ENCODE measurements at regions not wholly inside any gene's neighbourhood (a gene's known extent, or its start where the extent isn't known, plus 50 kb on each side); places are given as distances from the start of the nearest gene placed in this dataset.

DNA sequence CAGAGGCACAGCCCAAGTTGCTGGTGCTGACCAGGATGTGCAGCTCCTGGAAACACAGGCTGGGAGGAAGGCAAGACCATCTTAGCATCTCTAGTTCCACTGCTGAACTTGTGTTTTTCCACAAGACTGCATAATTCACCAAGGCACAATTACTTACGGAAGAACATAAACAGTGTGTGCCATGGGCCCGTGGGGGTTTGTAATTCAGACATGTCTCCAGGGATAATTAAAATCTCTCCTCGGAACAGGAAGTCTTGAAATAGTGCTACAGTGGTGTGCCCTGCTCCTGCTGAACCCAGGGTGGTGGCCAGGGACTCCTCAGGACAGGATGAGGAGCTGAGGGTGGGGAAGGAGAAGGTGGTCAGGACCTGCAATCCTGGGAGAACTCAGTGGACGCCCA lies 188.2 kb downstream of the CCT6B start:
- Histone ChIP-seq H3K4me1 (ENCODE audit: insufficient read depth, low read length) (no peaks in the 10 kb centered on the region), H2BK15ac (ENCODE audit: low read depth, low read length) (no peak overlapping the region), H3K9ac (ENCODE audit: extremely low read depth, insufficient read length, low read length) (no peak overlapping the region), H2BK120ac (ENCODE audit: low read depth, low read length, poor library complexity, severe bottlenecking) (no peak overlapping the region), H2AFZ (ENCODE audit: low read length) (no peak overlapping the region), H3K27ac (ENCODE audit: insufficient read length, low read depth, low read length) (no peak overlapping the region), H2BK12ac (ENCODE audit: insufficient read length, low read depth, low read length) (no peak overlapping the region), H4K91ac (ENCODE audit: insufficient read length, low read depth, low read length) (no peak overlapping the region), H4K5ac (ENCODE audit: insufficient read length, low read depth, low read length) (no peak overlapping the region), H4K8ac (replicated peaks; ENCODE audit: insufficient read length, low read depth, low read length) (no peak overlapping the region), H2BK20ac (ENCODE audit: low read depth, low read length, poor library complexity, severe bottlenecking) (no peak overlapping the region), H3K18ac (ENCODE audit: insufficient read length, low read depth, low read length) (no peak overlapping the region), H3K14ac (ENCODE audit: insufficient read depth, low read length) (no peak overlapping the region), H2AK5ac (ENCODE audit: insufficient read length, low read length) (no peak overlapping the region), H3K56ac (ENCODE audit: insufficient read length, low read depth, low read length) (no peak overlapping the region), H3K79me1 (ENCODE audit: insufficient read depth, low read depth, low read length, poor library complexity, severe bottlenecking) (no peaks in the 10 kb centered on the region), H3K79me2 (ENCODE audit: insufficient read depth, low read length) (no peaks in the 10 kb centered on the region), H4K20me1 (ENCODE audit: control insufficient read depth, insufficient read depth, insufficient read length) (no peaks in the 10 kb centered on the region), H2BK5ac (ENCODE audit: insufficient read length, low read length) (no peak overlapping the region), H3K27me3 (ENCODE audit: insufficient read depth, low read length) (0 out of 2 replicates have a peak, but pooled peaks cover 2% of the 10 kb centered on the region), H3K9me3 (ENCODE audit: control insufficient read depth, low read depth, low read length) (no peaks in the 10 kb centered on the region), H3K4me2 (ENCODE audit: insufficient read depth, insufficient read length, low read length) (no peak overlapping the region), H3K4ac (ENCODE audit: low read depth, low read length) (no peak overlapping the region), H3T11ph (ENCODE audit: low read length) (no peak overlapping the region), H3K23me2 (ENCODE audit: insufficient read length, low read depth, low read length, poor library complexity, severe bottlenecking) (no peaks in the 10 kb centered on the region), H3K23ac (ENCODE audit: insufficient read length, low read depth, low read length) (no peak overlapping the region)
- Mint-ChIP-seq H3K4me1 (peaks cover 0 to 10% of the 10 kb centered on the region in 2 experiments; a peak in 2 of 4 replicates), H3K4me3 (no peak overlapping the region), H3K27ac (no peak overlapping the region), H3K9me3 (no peaks in the 10 kb centered on the region), H3K36me3 (ENCODE audit: insufficient read depth in 1 of 3, low read depth in 3 of 3) (no peaks in the 10 kb centered on the region), H3K27me3 (ENCODE audit: low read depth) (peaks cover 24% of the 10 kb centered on the region)
- no CpG with 5 or more reads among the region's 4 CpGs for WGBS (ENCODE audit: extremely low coverage, insufficient read length, low lambda C conversion rate)
- TF ChIP-seq, protein P1, sequence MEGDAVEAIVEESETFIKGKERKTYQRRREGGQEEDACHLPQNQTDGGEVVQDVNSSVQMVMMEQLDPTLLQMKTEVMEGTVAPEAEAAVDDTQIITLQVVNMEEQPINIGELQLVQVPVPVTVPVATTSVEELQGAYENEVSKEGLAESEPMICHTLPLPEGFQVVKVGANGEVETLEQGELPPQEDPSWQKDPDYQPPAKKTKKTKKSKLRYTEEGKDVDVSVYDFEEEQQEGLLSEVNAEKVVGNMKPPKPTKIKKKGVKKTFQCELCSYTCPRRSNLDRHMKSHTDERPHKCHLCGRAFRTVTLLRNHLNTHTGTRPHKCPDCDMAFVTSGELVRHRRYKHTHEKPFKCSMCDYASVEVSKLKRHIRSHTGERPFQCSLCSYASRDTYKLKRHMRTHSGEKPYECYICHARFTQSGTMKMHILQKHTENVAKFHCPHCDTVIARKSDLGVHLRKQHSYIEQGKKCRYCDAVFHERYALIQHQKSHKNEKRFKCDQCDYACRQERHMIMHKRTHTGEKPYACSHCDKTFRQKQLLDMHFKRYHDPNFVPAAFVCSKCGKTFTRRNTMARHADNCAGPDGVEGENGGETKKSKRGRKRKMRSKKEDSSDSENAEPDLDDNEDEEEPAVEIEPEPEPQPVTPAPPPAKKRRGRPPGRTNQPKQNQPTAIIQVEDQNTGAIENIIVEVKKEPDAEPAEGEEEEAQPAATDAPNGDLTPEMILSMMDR (conservative IDR thresholded peaks at IDR 0.05): no peak
- no peak for DNase-seq

Data from H9 (cell line).